Smooth muscle cell (in vitro differentiated cells): ENCODE measurements at regions not wholly inside any gene's neighbourhood (a gene's known extent, or its start where the extent isn't known, plus 50 kb on each side); places are given as distances from the start of the nearest gene placed in this dataset.

Source experiments
- DNase-seq: peaks from one replicate; lab custom pipeline; 2025; ENCODE audit not compliant: unreplicated experiment; lab: John Stamatoyannopoulos, UW
- H2AFZ ChIP-seq: fragments of 200-600 bp; sonication (generic); 2 replicates; pipeline ENCODE4 v1.6.0; 2016; ENCODE audit warnings: antibody characterized with exemption, low read depth, mild to moderate bottlenecking
- H3F3A ChIP-seq: fragments of 200-600 bp; sonication (generic); 2 replicates; pipeline ENCODE4 v1.6.0; 2017; ENCODE audit warnings: antibody characterized with exemption, low read depth
- H3K27ac ChIP-seq: fragments of 200-600 bp; sonication (generic); 2 replicates; pipeline ENCODE4 v1.5.1; 2016; ENCODE audit warnings: low read depth, mild to moderate bottlenecking
- H3K27me3 ChIP-seq: fragments of 200-600 bp; sonication (generic); 2 replicates; pipeline ENCODE4 v1.6.1; 2016; ENCODE audit warnings: low read depth, mild to moderate bottlenecking
- H3K36me3 ChIP-seq: fragments of 200-600 bp; sonication (generic); 2 replicates; pipeline ENCODE4 v1.5.1; 2016; ENCODE audit warnings: low read depth
- H3K4me1 ChIP-seq: fragments of 200-600 bp; sonication (generic); 2 replicates; pipeline ENCODE4 v1.5.1; 2016; ENCODE audit warnings: low read depth
- H3K4me2 ChIP-seq: fragments of 200-600 bp; sonication (generic); 2 replicates; pipeline ENCODE4 v1.6.0; 2016; ENCODE audit warnings: mild to moderate bottlenecking
- H3K4me3 ChIP-seq: fragments of 200-600 bp; sonication (generic); 2 replicates; pipeline ENCODE4 v1.5.1; 2016; ENCODE audit warnings: mild to moderate bottlenecking
- H3K79me2 ChIP-seq: fragments of 200-600 bp; sonication (generic); 2 replicates; pipeline ENCODE4 v1.6.0; 2016; ENCODE audit warnings: low read depth, mild to moderate bottlenecking
- H3K9ac ChIP-seq: fragments of 200-600 bp; sonication (generic); 2 replicates; pipeline ENCODE4 v1.6.0; 2016; ENCODE audit warnings: low read depth
- H3K9me3 ChIP-seq: fragments of 200-600 bp; sonication (generic); replicated peaks from 2 replicates; pipeline ENCODE4 v1.5.1; 2016; ENCODE audit warnings: low read depth
- H4K20me1 ChIP-seq: fragments of 200-600 bp; sonication (generic); 2 replicates; pipeline ENCODE4 v1.6.0; 2016; ENCODE audit warnings: low read depth
- WGBS: methylation state at CpG from one replicate; pipeline ENCODE4 v1.1.7; 2016; ENCODE audit warnings: low lambda C conversion rate; 5-methylcytosine and 5-hydroxymethylcytosine counted together
- TF ChIP-seq, protein P1 (sequence below): fragments of 200-600 bp; sonication (generic); IDR thresholded peaks from 2 replicates; pipeline ENCODE4 v1.5.1; 2017; ENCODE audit warnings: borderline replicate concordance, mild to moderate bottlenecking, antibody characterized with exemption; ENCODE audit not compliant: insufficient read depth, poor library complexity, severe bottlenecking

DNA sequence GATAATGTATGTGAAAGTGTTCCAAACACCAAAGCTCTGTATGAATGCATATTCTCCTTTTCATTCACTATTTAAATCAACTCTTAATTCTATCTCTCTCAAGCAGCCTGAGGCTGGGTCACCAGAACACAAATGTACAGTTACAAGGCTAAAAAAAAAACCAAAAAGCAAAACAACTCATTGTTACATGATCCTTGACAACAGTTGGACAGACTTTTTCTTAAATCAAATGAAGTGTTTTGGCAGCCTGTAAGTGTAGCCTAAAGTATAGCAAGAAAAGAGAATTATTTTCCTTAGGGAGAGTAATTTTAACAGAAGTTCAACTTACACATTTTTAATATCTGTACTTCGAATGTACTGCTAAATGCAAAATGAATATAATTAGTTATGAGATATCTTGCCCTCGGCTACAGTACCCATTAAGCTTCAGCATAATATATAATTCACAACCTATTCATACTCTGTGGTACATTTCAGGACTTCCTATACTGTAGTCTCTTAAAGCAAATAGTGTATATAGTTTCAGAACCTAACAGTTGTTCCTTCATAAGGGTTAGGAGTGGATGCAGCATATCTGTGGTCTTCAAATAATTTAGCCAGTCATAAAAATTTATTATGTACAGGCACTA, 214.0 kb upstream of the BTG1 start:
- H3K4me1 ChIP-seq: peaks cover 9% of the 10 kb centered on the region
- no peaks in the 10 kb centered on the region for H4K20me1 ChIP-seq
- no peak overlapping the region for H3K9ac ChIP-seq
- no peak overlapping the region for H2AFZ ChIP-seq
- H3K36me3 ChIP-seq: no peaks in the 10 kb centered on the region
- TF ChIP-seq, protein P1, sequence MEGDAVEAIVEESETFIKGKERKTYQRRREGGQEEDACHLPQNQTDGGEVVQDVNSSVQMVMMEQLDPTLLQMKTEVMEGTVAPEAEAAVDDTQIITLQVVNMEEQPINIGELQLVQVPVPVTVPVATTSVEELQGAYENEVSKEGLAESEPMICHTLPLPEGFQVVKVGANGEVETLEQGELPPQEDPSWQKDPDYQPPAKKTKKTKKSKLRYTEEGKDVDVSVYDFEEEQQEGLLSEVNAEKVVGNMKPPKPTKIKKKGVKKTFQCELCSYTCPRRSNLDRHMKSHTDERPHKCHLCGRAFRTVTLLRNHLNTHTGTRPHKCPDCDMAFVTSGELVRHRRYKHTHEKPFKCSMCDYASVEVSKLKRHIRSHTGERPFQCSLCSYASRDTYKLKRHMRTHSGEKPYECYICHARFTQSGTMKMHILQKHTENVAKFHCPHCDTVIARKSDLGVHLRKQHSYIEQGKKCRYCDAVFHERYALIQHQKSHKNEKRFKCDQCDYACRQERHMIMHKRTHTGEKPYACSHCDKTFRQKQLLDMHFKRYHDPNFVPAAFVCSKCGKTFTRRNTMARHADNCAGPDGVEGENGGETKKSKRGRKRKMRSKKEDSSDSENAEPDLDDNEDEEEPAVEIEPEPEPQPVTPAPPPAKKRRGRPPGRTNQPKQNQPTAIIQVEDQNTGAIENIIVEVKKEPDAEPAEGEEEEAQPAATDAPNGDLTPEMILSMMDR: no peak
- 86% methylated on average over 2 of the region's 2 CpGs for WGBS
- DNase-seq: no peak
- H3K27ac ChIP-seq: no peak overlapping the region
- no peak overlapping the region for H3K4me3 ChIP-seq
- no peaks in the 10 kb centered on the region for H3K9me3 ChIP-seq
- H3F3A ChIP-seq: no peaks in the 10 kb centered on the region
- no peaks in the 10 kb centered on the region for H3K27me3 ChIP-seq
- no peaks in the 10 kb centered on the region for H3K79me2 ChIP-seq
- no peak overlapping the region for H3K4me2 ChIP-seq

DNA sequence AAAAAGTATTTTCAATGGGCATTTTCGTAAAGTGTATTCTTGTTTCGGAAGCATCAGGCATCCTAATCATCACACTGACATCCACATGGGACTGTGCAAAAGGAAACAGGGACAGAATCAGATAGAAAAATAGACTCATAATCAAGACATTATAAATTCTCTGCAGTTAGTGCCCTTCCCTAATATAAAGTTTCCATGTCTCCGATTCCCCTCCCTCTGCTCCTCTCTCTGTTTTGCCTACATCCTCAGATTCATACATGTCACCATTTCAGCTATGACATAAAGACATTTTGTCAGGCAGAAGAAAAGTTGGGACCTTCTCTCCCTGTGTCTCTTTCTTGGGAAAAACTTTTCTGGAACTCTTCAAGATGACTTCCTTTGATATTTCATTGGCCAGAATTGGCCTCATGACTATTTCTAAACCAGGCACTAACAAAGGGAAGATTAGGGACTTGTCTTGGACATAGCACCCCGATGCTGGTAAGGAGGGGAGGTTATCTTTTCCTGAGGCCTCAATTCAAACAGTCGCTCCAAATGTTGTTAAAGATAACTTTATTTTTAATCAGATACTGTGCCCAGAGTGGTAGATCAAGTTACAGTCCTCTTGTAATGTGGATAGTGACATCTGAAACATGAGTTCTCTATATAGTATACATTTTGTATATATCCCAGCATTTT, 212.1 kb upstream of the BTG1 start:
- no peak for DNase-seq
- TF ChIP-seq, protein P1: no peak
- H3K27me3 ChIP-seq: no peaks in the 10 kb centered on the region
- H3K27ac ChIP-seq: no peak overlapping the region
- H3K79me2 ChIP-seq: no peaks in the 10 kb centered on the region
- no peak overlapping the region for H3K4me2 ChIP-seq
- no peak overlapping the region for H3K4me3 ChIP-seq
- 83% methylated on average over 5 of the region's 5 CpGs for WGBS
- no peaks in the 10 kb centered on the region for H3K36me3 ChIP-seq
- H3K9ac ChIP-seq: no peak overlapping the region
- H2AFZ ChIP-seq: no peak overlapping the region
- H3K9me3 ChIP-seq: no peaks in the 10 kb centered on the region
- H3K4me1 ChIP-seq: no peaks in the 10 kb centered on the region
- H4K20me1 ChIP-seq: no peaks in the 10 kb centered on the region
- H3F3A ChIP-seq: no peaks in the 10 kb centered on the region

DNA sequence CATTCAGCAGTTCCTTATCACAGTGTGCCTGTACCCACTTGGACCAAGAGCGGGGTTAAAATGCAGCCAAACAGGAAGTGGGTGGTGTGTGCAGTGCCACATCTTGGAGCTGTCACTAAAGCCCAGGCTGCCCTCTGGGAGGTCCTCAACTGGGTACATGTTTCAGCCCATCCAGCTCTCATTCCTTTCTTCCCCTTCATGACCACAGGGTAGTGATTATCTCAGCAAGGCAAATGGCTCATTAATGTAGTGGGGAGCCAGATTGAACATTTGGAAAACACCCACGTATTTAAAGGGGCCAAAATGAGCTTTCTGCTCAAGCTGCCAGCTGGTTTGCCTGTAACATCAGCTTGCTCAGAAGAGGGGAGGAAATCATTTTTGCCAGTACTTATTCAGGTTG, 210.8 kb upstream of the BTG1 start:
- no peak for DNase-seq

More for the DNA sequence above, 210.8 kb upstream of the BTG1 start:
- no peak overlapping the region for H3K4me3 ChIP-seq
- WGBS: 62% methylated on average over 2 of the region's 2 CpGs
- H3K36me3 ChIP-seq: no peaks in the 10 kb centered on the region
- no peaks in the 10 kb centered on the region for H3K27me3 ChIP-seq
- no peaks in the 10 kb centered on the region for H3K79me2 ChIP-seq
- H3K4me2 ChIP-seq: no peak overlapping the region
- no peak overlapping the region for H3K9ac ChIP-seq
- TF ChIP-seq, protein P1: no peak
- H3F3A ChIP-seq: no peaks in the 10 kb centered on the region
- H4K20me1 ChIP-seq: no peaks in the 10 kb centered on the region
- no peaks in the 10 kb centered on the region for H3K4me1 ChIP-seq
- H3K27ac ChIP-seq: no peak overlapping the region
- H2AFZ ChIP-seq: no peak overlapping the region
- no peaks in the 10 kb centered on the region for H3K9me3 ChIP-seq
